DOHH2 (cell line): ENCODE measurements at regions not wholly inside any gene's neighbourhood (a gene's known extent, or its start where the extent isn't known, plus 50 kb on each side); places are given as distances from the start of the nearest gene placed in this dataset.

Experiments used
- CTCF ChIP-seq: fragments of 200-600 bp; sonication (generic); IDR thresholded peaks from one replicate; pipeline ENCODE4 v1.5.1; 2014; ENCODE audit warnings: antibody characterized with exemption, mild to moderate bottlenecking, low read depth, low read length; ENCODE audit not compliant: poor library complexity, severe bottlenecking
- EZH2phosphoT487 ChIP-seq: fragments of 200-600 bp; sonication (generic); IDR thresholded peaks from 2 replicates; pipeline ENCODE4 v1.6.1; 2017; ENCODE audit warnings: borderline replicate concordance, mild to moderate bottlenecking, antibody characterized with exemption, low read length, moderate library complexity, mixed read lengths

GRCh38 chr2:119068154-119068725 lies 90.3 kb downstream of the C1QL2 start:
- TF ChIP-seq EZH2phosphoT487 (no peak), CTCF (no peak)
